ENCODE measurements at regions not wholly inside any gene's neighbourhood (a gene's known extent, or its start where the extent isn't known, plus 50 kb on each side); places are given as distances from the start of the nearest gene placed in this dataset.

DNA sequence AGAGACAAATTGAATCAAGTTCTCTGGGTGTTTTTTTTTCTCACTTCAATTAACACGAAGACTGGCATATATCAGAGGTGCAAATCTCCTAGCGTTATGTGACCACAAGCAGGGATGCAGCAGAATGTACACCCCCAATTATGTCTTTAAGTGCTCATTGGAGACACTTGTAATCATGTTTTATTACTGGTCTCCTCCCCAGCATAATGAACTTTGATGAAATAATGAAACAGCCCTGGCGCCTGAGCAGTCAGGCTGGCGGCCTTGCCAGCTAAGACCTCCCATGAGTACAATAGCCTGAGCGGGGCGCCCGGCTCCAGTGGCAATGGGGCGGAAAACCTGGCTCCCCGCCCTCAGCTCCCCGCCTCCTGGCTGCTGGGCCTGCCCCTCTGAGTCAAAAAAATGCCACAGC, 209.4 kb upstream of the MSX2 start:
- ATAC-seq (replicated peaks in 1 of 4): no peak
- POLR2A ChIA-PET: no interaction called here
- H3K9me3 Mint-ChIP-seq: peaks cover 0 to 9% (median 5%) of the 10 kb centered on the region in 3 donors
- peaks cover 2 to 16% of the 10 kb centered on the region in 2 donors for H3K27me3 Mint-ChIP-seq
- no peaks in the 10 kb centered on the region for H3K36me3 Mint-ChIP-seq
- H3K27ac Mint-ChIP-seq: no peak overlapping the region
- CTCF ChIA-PET: no interaction called here
- no peaks in the 10 kb centered on the region for H3K4me1 Mint-ChIP-seq
- H3K4me3 Mint-ChIP-seq: no peak overlapping the region
- no peak overlapping the region for H3K4me3 ChIP-seq (ENCODE audit: control insufficient read depth in 1 of 2, extremely low read depth in 1 of 2, low read length in 1 of 2)
- H3K27ac ChIP-seq (ENCODE audit: low read length): no peak overlapping the region
- H3K4me1 ChIP-seq (ENCODE audit: control insufficient read depth in 1 of 2, extremely low read depth in 1 of 2, insufficient read depth in 2 of 2, low read length in 2 of 2): no peaks in the 10 kb centered on the region
- H3K9me3 ChIP-seq: no peaks in the 10 kb centered on the region
- no peak for DNase-seq
- 81% methylated on average over 8 of the region's 10 CpGs for WGBS (ENCODE audit: insufficient coverage)
- no peaks in the 10 kb centered on the region for H3K36me3 ChIP-seq (ENCODE audit: control insufficient read depth in 2 of 2, extremely low read depth in 1 of 2, insufficient read depth in 1 of 2, low read length in 1 of 2)
- H3K27me3 ChIP-seq (replicated peaks in 1 of 2; ENCODE audit: control insufficient read depth in 2 of 2, extremely low read depth in 1 of 2, insufficient read depth in 2 of 2, low read length in 1 of 2): peaks cover 0 to 18% of the 10 kb centered on the region in 2 experiments

DNA sequence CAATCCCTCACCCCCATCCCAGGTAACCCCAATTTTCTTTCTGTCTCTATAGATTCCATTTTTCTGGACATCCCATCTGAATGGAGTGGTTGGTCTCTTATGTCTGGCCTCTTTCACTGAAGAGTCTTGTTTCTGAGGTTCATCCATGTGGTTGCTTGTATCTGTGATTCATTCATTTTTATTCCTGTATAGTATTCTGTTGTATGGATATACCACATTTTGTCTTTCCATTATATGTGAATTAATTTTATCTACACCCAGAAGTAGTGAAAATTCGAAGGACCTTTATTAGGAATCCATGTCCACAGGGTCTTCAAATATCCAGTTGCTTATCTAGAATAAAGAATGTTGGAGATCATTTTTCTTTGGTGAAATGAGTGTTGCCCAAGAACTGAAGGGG, 207.6 kb upstream of the MSX2 start:
- Histone ChIP-seq H3K36me3 (ENCODE audit: control insufficient read depth in 2 of 2, extremely low read depth in 1 of 2, insufficient read depth in 1 of 2, low read length in 1 of 2) (no peaks in the 10 kb centered on the region), H3K4me1 (ENCODE audit: control insufficient read depth in 1 of 2, extremely low read depth in 1 of 2, insufficient read depth in 2 of 2, low read length in 2 of 2) (no peaks in the 10 kb centered on the region), H3K4me3 (ENCODE audit: control insufficient read depth in 1 of 2, extremely low read depth in 1 of 2, low read length in 1 of 2) (no peak overlapping the region), H3K9me3 (no peaks in the 10 kb centered on the region), H3K27me3 (replicated peaks in 1 of 2; ENCODE audit: control insufficient read depth in 2 of 2, extremely low read depth in 1 of 2, insufficient read depth in 2 of 2, low read length in 1 of 2) (peaks cover 0 to 18% of the 10 kb centered on the region in 2 experiments), H3K27ac (ENCODE audit: low read length) (no peak overlapping the region)
- Mint-ChIP-seq H3K4me3 (no peak overlapping the region), H3K27me3 (peaks cover 5 to 6% of the 10 kb centered on the region in 2 donors), H3K9me3 (peaks cover 0 to 9% (median 5%) of the 10 kb centered on the region in 3 donors), H3K4me1 (no peaks in the 10 kb centered on the region), H3K27ac (no peak overlapping the region), H3K36me3 (no peaks in the 10 kb centered on the region)
- ATAC-seq (replicated peaks in 1 of 4): no peak
- no CpG with 5 or more reads among the region's 1 CpG for WGBS (ENCODE audit: insufficient coverage)
- ChIA-PET CTCF (no interaction called here), POLR2A (no interaction called here)
- no peak for DNase-seq

DNA sequence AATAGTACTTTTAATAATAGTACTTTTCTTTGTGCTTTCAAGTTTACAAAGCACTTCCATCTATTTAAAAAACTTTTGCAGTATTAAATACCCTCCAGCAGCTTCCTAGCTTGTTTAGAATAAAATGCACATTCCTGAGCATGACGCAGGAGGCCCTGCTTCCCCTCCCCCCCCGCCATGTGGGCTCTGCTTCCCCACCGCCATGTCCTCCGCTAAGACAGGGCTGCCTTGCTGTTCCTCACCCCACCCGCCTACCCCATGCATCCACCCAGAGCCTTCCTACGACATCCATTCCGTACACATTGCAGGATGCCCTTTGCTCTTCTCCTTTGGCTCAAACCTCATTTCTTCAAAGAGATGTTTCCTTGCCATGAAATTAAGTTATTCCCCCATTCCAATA, 205.9 kb upstream of the MSX2 start:
- ATAC-seq (replicated peaks in 1 of 4) (no peak), DNase-seq (no peak)
- no peak overlapping the region for H3K27ac Mint-ChIP-seq
- H3K9me3 ChIP-seq: no peaks in the 10 kb centered on the region
- no peak overlapping the region for H3K4me3 Mint-ChIP-seq
- WGBS (ENCODE audit: insufficient coverage): 91% methylated on average over 7 of the region's 7 CpGs
- H3K27me3 Mint-ChIP-seq: peaks cover 6 to 9% of the 10 kb centered on the region in 2 donors
- H3K36me3 ChIP-seq (ENCODE audit: control insufficient read depth in 2 of 2, extremely low read depth in 1 of 2, insufficient read depth in 1 of 2, low read length in 1 of 2): no peaks in the 10 kb centered on the region
- H3K27me3 ChIP-seq (replicated peaks in 1 of 2; ENCODE audit: control insufficient read depth in 2 of 2, extremely low read depth in 1 of 2, insufficient read depth in 2 of 2, low read length in 1 of 2): peaks cover 0 to 16% of the 10 kb centered on the region in 2 experiments
- POLR2A ChIA-PET: no interaction called here
- CTCF ChIA-PET: no interaction called here
- peaks cover 0 to 9% (median 5%) of the 10 kb centered on the region in 3 donors for H3K9me3 Mint-ChIP-seq
- no peak overlapping the region for H3K27ac ChIP-seq (ENCODE audit: low read length)
- no peaks in the 10 kb centered on the region for H3K36me3 Mint-ChIP-seq
- no peaks in the 10 kb centered on the region for H3K4me1 ChIP-seq (ENCODE audit: control insufficient read depth in 1 of 2, extremely low read depth in 1 of 2, insufficient read depth in 2 of 2, low read length in 2 of 2)
- no peaks in the 10 kb centered on the region for H3K4me1 Mint-ChIP-seq
- H3K4me3 ChIP-seq (ENCODE audit: control insufficient read depth in 1 of 2, extremely low read depth in 1 of 2, low read length in 1 of 2): no peak overlapping the region

DNA sequence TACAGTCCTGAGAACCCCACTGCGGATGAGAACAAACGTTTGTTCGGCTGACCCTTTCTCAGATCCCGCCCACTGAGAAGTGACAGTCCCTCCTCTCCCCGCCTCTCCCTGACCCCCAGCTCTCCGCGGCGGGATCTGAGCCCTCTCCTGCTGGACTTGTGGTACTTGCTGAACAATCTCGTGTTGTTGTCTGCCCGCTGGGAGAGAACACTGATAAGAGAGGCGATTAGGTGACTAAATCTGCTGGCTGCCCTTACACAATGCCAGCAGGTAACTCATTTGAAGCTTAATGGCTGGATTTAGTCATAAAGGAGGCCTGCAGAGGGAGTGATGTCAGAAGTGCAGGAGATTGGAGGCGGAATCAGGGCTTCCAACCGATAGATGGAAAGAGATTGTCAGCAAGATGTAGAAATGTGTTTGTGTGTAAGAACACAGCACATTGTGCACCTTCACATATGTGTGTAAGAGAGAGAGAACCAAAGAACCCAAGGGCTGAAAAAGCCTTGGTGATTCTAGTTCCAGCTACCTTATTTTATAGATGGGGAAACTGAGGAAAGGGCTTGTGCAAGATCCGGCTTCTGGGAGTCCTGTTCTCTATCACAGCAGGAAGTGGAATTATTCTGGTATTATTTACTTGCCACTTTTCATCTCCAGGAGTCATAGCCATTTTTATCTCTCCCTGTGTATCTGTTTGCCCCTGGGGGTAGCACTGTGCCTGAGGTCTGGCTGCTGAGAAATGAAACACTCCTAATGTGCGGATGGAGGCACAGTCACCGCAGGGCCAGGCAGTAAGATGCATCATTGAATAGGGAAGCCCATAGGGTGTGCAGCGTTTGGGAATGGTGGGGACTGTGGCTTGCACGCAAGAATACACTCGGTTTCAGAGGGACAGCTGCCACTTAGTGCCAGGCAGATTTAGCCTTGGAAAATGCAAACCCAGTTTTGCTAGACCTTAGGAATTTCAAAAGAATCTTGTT, 203.7 kb upstream of the MSX2 start:
- 80% methylated on average over 18 of the region's 19 CpGs for WGBS (ENCODE audit: insufficient coverage)
- H3K27ac Mint-ChIP-seq: no peak overlapping the region
- no peak overlapping the region for H3K4me3 Mint-ChIP-seq
- no peak overlapping the region for H3K27ac ChIP-seq (ENCODE audit: low read length)
- no peaks in the 10 kb centered on the region for H3K36me3 ChIP-seq (ENCODE audit: control insufficient read depth in 2 of 2, extremely low read depth in 1 of 2, insufficient read depth in 1 of 2, low read length in 1 of 2)
- H3K4me1 ChIP-seq (ENCODE audit: control insufficient read depth in 1 of 2, extremely low read depth in 1 of 2, insufficient read depth in 2 of 2, low read length in 2 of 2): no peaks in the 10 kb centered on the region
- H3K27me3 Mint-ChIP-seq: peaks cover 8 to 14% of the 10 kb centered on the region in 2 donors
- H3K36me3 Mint-ChIP-seq: no peaks in the 10 kb centered on the region
- H3K4me1 Mint-ChIP-seq: no peaks in the 10 kb centered on the region
- H3K9me3 ChIP-seq: no peaks in the 10 kb centered on the region
- ChIA-PET POLR2A (no interaction called here), CTCF (no interaction called here)
- H3K27me3 ChIP-seq (replicated peaks in 1 of 2; ENCODE audit: control insufficient read depth in 2 of 2, extremely low read depth in 1 of 2, insufficient read depth in 2 of 2, low read length in 1 of 2): peaks cover 0 to 13% of the 10 kb centered on the region in 2 experiments
- peaks cover 0 to 9% (median 5%) of the 10 kb centered on the region in 3 donors for H3K9me3 Mint-ChIP-seq
- H3K4me3 ChIP-seq (ENCODE audit: control insufficient read depth in 1 of 2, extremely low read depth in 1 of 2, low read length in 1 of 2): no peak overlapping the region
- ATAC-seq (replicated peaks in 1 of 4): no peak
- DNase-seq: no peak

DNA sequence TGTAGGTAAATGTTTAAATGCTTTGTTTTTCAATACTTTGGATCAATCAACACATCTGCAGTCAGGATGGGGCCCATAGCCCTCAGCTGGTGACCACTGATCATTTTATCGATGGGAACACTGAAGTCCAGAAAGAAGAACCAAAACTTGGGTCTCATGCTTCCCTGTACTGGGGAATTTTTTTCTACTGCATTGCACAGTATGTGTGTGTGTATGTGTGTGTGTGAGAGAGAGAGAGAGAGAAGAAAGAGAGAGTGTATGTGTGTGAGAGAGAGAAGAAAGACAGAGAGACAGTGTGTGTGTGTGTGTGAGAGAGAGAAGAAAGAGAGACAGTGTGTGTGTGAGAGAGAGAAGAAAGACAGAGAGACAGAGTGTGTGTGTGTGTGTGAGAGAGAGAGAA, 202.9 kb upstream of the MSX2 start:
- Histone ChIP-seq H3K4me1 (ENCODE audit: control insufficient read depth in 1 of 2, extremely low read depth in 1 of 2, insufficient read depth in 2 of 2, low read length in 2 of 2) (no peaks in the 10 kb centered on the region), H3K4me3 (ENCODE audit: control insufficient read depth in 1 of 2, extremely low read depth in 1 of 2, low read length in 1 of 2) (no peak overlapping the region), H3K27ac (ENCODE audit: low read length) (no peak overlapping the region), H3K27me3 (replicated peaks in 1 of 2; ENCODE audit: control insufficient read depth in 2 of 2, extremely low read depth in 1 of 2, insufficient read depth in 2 of 2, low read length in 1 of 2) (peaks cover 0 to 13% of the 10 kb centered on the region in 2 experiments), H3K9me3 (no peaks in the 10 kb centered on the region), H3K36me3 (ENCODE audit: control insufficient read depth in 2 of 2, extremely low read depth in 1 of 2, insufficient read depth in 1 of 2, low read length in 1 of 2) (no peaks in the 10 kb centered on the region)
- H3K27me3 Mint-ChIP-seq: peaks cover 8 to 14% of the 10 kb centered on the region in 2 donors
- WGBS (ENCODE audit: insufficient coverage): no CpG with 5 or more reads among the region's 1 CpG
- DNase-seq (no peak), ATAC-seq (replicated peaks in 1 of 4) (no peak)
- H3K27ac Mint-ChIP-seq: no peak overlapping the region
- H3K4me1 Mint-ChIP-seq: no peaks in the 10 kb centered on the region
- H3K36me3 Mint-ChIP-seq: no peaks in the 10 kb centered on the region
- H3K4me3 Mint-ChIP-seq: no peak overlapping the region
- ChIA-PET CTCF (no interaction called here), POLR2A (no interaction called here)
- peaks cover 0 to 8% (median 5%) of the 10 kb centered on the region in 3 donors for H3K9me3 Mint-ChIP-seq

DNA sequence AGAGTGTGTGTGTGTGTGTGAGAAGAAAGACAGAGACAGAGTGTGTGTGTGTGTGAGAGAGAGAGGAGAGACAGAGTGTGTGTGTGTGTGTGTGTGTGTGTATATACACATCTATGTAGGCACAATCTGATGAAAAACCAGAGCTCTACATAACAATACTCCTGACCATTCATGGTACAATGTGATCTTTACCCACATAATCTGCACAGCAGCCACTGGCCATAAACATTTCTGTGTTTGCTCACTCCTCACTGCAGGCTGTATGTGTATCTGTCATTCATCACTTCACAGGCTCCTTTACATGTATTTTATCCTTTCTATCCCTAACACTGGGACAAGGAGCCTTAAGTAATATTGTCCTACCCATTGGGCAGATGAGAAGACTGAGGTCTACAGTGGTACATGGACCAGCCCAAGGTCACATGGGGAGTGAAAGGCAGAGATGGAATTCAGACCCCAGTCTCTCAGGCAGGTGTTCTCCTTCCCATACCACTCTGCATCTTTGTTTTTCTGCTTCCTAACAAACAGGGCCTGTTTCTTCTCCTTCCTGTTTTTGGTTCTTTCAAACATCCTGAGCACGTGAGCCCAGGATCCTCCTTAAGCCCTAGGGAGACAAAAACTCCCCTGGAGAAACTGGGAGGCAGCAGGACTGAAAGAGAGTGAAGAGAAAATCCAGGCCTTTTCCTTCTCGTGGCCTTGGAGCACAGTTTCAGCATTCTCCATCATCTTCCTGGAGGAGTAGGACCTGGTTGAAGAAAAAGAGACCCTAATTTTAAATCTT, 201.7 kb upstream of the MSX2 start:
- H3K27ac ChIP-seq (ENCODE audit: low read length): no peak overlapping the region
- WGBS (ENCODE audit: insufficient coverage): no CpG with 5 or more reads among the region's 2 CpGs
- CTCF ChIA-PET: no interaction called here
- no peaks in the 10 kb centered on the region for H3K9me3 ChIP-seq
- POLR2A ChIA-PET: no interaction called here
- H3K36me3 ChIP-seq (ENCODE audit: control insufficient read depth in 2 of 2, extremely low read depth in 1 of 2, insufficient read depth in 1 of 2, low read length in 1 of 2): no peaks in the 10 kb centered on the region
- no peak overlapping the region for H3K4me3 ChIP-seq (ENCODE audit: control insufficient read depth in 1 of 2, extremely low read depth in 1 of 2, low read length in 1 of 2)
- peaks cover 8 to 14% of the 10 kb centered on the region in 2 donors for H3K27me3 Mint-ChIP-seq
- H3K4me3 Mint-ChIP-seq: no peak overlapping the region
- H3K4me1 Mint-ChIP-seq: no peaks in the 10 kb centered on the region
- H3K27me3 ChIP-seq (replicated peaks in 1 of 2; ENCODE audit: control insufficient read depth in 2 of 2, extremely low read depth in 1 of 2, insufficient read depth in 2 of 2, low read length in 1 of 2): peaks cover 0 to 15% of the 10 kb centered on the region in 2 experiments
- ATAC-seq (replicated peaks in 1 of 4) (no peak), DNase-seq (no peak)
- no peaks in the 10 kb centered on the region for H3K4me1 ChIP-seq (ENCODE audit: control insufficient read depth in 1 of 2, extremely low read depth in 1 of 2, insufficient read depth in 2 of 2, low read length in 2 of 2)
- H3K9me3 Mint-ChIP-seq: no peaks in the 10 kb centered on the region
- H3K36me3 Mint-ChIP-seq: no peaks in the 10 kb centered on the region
- H3K27ac Mint-ChIP-seq: no peak overlapping the region

Data from T-cell (primary cell).